HS-27A (cell line): ENCODE measurements at regions not wholly inside any gene's neighbourhood (a gene's known extent, or its start where the extent isn't known, plus 50 kb on each side); places are given as distances from the start of the nearest gene placed in this dataset.
"Not testable (repeated sequence)": the region's sequence is repeated elsewhere in the genome, so short reads cannot be mapped to it uniquely, and the experiment has no call there.

Source experiments
- DNase-seq: peaks from one replicate; pipeline ENCODE4 v3.0.0-alpha.2; 2012; ENCODE audit warnings: low read depth, missing footprints

- DNase-seq = no peak
These were observed 1293.7 kb upstream of the SLC39A10 start for GRCh38 chr2:194363295-194363694.

GRCh38 chr2:194352505-194352904, 1304.5 kb upstream of the SLC39A10 start:
- no peak for DNase-seq

GRCh38 chr2:194346193-194346592, 1310.8 kb upstream of the SLC39A10 start:
- DNase-seq = no peak

- no peak for DNase-seq
These were observed 1311.7 kb upstream of the SLC39A10 start for GRCh38 chr2:194345347-194345746.

GRCh38 chr2:194343167-194343566, 1313.9 kb upstream of the SLC39A10 start:
- no peak for DNase-seq

- no peak for DNase-seq
These were observed 1324.1 kb upstream of the SLC39A10 start for GRCh38 chr2:194332799-194333490.

- no peak for DNase-seq
These were observed 1328.6 kb upstream of the SLC39A10 start for GRCh38 chr2:194328456-194328855.

GRCh38 chr2:194327196-194327888, 1329.7 kb upstream of the SLC39A10 start:
- no peak for DNase-seq

- DNase-seq = no peak
These were observed 1333.3 kb upstream of the SLC39A10 start for GRCh38 chr2:194323740-194324139.

GRCh38 chr2:194320520-194320919, 1336.5 kb upstream of the SLC39A10 start:
- DNase-seq = no peak

- no peak for DNase-seq
These were observed 1337.6 kb upstream of the SLC39A10 start for GRCh38 chr2:194319222-194319992.

- DNase-seq = no peak
These were observed 1343.0 kb upstream of the SLC39A10 start for GRCh38 chr2:194314042-194314441.

- DNase-seq = no peak
These were observed 1352.8 kb upstream of the SLC39A10 start for GRCh38 chr2:194304191-194304590.

GRCh38 chr2:194301946-194302345, 1355.1 kb upstream of the SLC39A10 start:
- DNase-seq = no peak

- DNase-seq = no peak
These were observed 1362.9 kb upstream of the SLC39A10 start for GRCh38 chr2:194294156-194294555.

- DNase-seq = no peak
These were observed 1365.9 kb upstream of the SLC39A10 start for GRCh38 chr2:194291104-194291503.

GRCh38 chr2:194289712-194290346, 1367.2 kb upstream of the SLC39A10 start:
- no peak for DNase-seq

GRCh38 chr2:194276667-194277066, 1380.4 kb upstream of the SLC39A10 start:
- DNase-seq = not testable (repeated sequence)

- DNase-seq = no peak
These were observed 1385.6 kb upstream of the SLC39A10 start for GRCh38 chr2:194271293-194271961.

- DNase-seq = no peak
These were observed 1386.4 kb upstream of the SLC39A10 start for GRCh38 chr2:194270648-194271047.

GRCh38 chr2:194264586-194264985, 1392.4 kb upstream of the SLC39A10 start:
- DNase-seq = no peak

- DNase-seq = no peak
These were observed 1396.8 kb upstream of the SLC39A10 start for GRCh38 chr2:194260185-194260584.
